NCI-H446 treated with DMSO at 0.1 percent for 48 hours (cell line): ENCODE measurements at regions not wholly inside any gene's neighbourhood (a gene's known extent, or its start where the extent isn't known, plus 50 kb on each side); places are given as distances from the start of the nearest gene placed in this dataset.

Experiments used
- DNase-seq: peaks from one replicate; lab custom pipeline; 2025; lab: John Stamatoyannopoulos, UW

DNA sequence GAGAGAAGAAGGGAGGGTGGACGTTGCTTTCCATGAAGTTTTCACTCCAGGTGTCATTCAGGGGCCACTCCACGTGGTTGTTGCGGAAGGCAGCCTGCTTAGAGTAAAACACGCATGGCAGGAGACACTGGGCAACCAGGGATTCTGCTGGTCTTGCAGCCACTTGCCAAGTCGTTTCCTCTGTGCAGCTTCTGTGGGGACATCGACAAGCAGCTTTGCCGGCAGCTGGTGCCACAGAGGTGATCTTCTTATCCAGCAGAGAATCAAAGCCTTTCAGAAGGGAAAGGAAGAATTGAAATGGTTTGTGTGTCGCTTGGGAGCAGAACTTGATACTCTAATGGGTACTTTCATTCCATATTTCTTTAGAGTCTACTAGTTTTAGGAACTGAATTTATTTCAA is 867.1 kb upstream of the TENM3 start:
- DNase-seq: no peak

DNA sequence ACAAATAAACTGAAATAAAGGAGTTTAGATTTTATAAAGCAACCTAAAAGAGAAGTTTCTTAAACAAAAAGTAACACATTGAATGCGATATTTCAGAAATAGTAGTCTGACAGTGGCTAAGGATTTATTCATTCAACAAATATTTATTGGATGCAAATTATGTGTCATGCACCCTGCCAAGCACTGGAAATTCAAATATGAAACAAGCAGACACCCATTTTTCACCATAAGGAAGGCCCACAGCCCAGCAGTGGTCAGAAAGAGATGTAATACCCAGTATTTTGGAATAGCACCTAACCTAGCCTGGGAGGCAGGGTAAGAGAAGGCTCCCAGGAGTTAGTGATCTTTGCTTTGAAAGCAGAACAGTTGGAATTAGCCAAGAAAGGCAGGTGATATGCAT is 855.1 kb upstream of the TENM3 start:
- no peak for DNase-seq

DNA sequence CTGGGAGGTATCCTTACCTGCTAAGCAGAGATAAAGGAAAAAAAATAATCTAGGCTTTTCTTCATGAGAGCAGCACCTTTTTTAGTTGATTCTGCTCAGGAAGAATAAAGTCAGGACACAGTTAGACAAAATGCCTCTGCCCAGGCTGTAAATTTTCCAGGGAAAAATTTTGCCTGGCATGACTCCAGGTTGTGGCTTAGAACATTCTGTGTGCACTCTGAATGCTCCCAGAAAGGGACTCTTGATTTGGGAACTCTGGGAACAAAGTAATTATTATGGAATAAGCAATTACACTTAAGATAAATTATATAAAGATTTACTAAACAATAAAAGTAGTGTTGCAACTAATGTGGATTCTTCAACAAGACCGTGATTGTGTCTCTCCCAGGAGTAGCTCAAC is 826.2 kb upstream of the TENM3 start:
- DNase-seq: no peak

DNA sequence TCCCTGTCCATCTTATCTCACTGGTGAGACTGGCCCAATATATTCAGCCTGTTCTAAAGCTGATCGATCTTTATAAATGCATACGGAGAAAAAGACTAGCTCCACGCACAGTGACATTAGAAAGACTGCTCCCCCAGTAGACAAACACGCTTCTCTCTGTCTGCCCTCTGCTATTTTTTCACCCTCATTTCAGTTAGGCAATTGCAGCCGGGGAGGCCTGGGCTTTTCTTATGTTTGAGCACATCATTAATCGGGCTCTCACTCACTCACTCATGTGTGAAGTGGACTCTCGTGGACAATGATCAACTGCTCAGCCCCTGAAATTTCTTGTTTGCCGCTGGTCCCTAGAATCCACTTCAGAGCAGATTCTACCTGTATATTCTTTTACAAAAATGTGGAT is 824.7 kb upstream of the TENM3 start:
- DNase-seq: no peak

DNA sequence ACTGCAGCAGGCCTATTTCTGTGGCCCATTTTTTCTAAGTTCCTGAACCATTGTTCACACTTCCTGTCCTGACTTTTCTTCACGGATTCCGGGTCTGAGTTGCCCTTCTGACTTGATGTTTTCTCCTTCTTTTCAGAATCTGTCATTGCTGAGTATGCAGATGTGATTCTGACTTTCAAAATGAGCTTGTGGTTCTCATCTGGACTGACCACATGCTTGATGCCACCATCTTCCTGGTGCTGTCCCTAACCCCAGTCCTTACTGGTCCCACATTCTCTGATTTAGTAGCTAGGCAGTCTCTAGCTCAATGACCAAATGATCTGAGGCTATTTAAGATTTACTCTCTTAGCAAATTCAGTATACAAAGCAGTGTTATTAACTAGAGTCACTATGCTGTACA is 822.3 kb upstream of the TENM3 start:
- DNase-seq: no peak

DNA sequence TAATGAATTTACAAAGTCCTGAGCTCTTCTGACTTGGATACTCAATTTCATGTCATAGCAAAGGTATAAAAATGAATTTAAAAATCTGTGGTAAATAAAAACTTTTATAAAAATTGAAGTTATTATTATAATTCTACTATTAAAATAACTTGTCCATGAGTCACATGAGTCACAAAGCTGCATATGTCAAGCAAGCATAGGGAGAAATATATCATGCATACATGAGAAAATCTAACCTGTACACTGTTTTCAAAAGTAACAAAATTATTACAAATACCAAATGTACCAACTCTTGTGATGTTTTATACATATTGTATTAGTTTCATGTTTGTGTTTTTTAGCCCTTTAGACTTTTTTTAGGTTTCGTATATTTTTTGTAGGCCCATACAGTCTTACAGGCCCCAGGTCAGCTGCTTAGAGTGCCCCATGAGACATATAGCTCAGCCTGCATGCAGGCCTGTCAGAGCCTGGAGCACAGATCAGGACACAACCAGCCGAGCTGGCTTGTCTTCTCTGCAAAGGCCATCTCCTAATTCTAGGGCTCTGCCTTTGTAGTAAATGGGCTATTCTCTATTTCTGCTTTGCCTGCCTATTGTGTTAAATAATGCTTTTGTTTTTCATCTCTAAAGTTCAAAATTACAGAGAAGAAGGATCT is 818.7 kb upstream of the TENM3 start:
- no peak for DNase-seq

DNA sequence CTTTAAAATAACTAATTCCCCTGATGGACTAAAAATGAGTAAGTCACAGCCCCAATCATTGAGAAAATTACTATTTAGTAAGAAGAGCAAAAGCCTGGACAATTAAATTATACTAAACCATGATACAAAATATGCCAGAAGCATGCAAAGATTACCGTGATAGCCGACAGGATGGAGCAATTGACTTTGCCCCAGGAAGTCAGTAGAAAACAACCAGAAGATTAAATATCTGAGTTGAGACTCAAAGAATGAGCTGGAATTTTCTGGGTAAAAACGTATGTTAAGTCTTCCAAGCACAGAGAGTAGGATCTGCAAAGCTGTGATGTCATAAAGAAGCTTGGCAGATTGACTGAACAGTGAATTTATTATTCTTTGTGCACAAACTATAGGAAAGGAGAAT is 816.1 kb upstream of the TENM3 start:
- DNase-seq: no peak

DNA sequence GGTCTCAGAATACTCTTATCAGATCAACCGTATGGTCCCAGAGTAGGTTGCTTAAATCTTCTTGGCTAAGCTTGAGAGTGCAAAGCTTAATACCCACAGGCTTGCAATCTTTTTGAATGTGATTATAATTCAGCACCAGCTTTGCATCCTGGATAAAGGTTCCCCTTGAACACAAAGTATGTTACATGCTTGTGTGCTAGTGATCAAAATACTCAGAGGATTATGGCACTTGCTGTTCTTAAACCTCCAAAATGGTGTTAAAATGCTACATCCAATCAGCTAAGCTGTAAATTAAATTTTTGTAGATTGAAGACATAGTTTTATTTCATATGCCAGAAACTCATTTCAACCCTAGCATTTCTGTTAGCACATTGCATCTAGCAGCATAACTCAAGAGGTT is 812.2 kb upstream of the TENM3 start:
- no peak for DNase-seq

DNA sequence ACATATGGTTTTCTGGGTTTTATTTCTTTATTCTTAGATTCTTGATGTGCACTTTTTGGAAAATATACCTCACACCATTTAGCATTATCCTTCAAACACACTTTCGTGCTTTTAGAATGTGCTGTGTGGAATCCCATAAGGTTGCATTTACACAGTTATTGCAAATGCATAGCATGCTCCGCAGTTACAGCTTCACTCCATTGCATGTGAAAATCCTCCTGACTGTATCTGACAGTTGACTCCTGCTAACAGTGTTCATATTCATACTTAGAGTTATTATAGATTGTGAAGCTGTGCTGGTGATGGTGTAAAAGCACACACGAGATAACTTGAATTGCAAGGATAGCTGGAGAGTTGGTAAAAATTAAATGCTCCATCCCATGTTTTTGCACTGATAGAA is 811.5 kb upstream of the TENM3 start:
- DNase-seq: no peak

DNA sequence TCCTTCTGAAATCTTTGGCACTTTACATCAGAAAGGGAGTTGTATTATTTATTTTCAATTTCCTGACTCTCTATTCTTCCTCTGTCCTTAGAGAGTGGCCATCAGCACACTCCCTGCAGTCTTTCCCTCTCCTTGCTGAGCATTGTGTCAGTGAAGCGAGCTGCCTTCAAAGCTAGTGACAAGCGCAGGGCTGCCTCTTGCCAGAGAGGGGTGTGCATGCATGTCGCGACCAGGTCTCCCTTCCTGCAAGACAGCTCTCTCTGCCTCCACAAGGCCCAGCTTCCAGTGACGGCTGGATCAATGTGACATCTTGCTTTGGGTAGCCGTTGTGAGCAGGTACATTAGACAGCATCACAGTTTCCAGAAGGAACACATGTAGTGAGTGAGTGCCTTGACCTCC is 810.9 kb upstream of the TENM3 start:
- DNase-seq: no peak

DNA sequence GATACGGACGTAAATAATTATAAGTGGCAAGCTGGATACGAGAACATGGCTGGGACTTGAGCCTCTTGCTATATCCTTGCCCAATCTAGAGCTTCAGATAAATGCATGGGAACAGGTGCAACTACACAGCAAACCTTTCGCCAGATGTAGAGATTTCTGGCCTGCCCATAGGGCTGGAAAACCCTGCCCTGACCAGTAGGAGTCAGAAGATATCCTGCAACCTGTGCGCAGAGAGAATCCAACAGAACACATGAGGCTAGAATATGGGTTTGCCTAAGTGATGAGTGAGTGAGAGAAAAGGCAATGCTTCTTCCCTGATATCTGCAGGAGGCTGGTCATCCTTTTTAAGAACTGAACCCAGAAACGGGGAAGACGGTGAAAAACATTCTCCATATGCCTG is 805.3 kb upstream of the TENM3 start:
- no peak for DNase-seq

DNA sequence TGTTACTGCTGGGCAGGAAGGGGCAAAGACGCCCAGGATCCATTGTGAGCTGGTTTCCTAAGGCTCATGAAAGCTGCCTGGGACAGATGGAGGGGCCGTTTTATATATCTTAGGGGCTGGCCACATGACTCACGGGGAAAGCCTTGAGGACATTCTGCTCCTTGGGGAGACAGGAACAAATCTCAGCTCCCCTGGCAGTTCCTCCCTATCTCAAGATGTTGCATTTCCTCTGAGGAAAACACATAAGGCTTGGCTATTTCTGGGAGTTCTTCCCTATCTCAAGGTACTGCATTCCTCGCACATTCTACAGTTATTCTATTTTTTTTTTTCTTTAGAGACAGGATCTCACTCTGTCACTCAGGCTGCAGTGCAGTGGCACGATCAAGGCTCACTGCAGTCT is 804.6 kb upstream of the TENM3 start:
- DNase-seq: no peak

DNA sequence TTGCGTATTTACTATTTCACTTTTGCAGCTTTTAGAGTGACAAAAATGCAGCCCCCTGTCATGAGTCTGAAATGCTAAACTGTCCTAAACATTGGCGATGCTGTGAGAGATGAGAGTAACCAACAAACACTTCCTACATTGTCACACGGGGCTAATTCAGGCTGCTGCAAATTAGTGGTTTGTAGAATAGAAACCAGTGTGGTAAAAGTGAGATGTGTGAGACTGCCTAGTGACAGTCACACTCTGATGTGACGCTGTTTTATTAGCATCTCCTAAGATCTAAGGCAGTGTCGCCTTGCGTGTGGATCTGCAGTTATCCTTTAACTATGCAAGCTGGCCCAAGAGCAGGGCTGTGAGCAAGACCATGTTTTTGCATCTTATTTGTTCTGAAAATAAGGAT is 800.2 kb upstream of the TENM3 start:
- DNase-seq: no peak

DNA sequence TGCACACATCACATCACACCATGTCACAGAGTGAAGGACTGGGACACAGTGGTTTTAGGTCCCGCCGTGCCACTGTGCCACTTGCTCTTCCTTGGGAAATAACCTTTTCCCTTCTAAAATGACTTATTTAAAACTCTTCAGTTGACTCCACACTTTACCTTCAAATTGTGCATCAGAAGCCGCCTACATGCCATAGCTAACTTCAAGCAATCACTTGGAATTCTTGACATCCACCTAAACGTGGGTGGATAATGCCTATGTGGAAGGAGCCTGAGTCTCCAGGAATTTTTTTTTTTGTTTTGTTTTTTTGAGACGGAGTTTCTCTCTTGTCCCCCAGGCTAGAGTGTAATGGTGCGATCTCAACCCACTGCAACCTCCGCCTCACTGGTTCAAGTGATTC is 777.4 kb upstream of the TENM3 start:
- no peak for DNase-seq

DNA sequence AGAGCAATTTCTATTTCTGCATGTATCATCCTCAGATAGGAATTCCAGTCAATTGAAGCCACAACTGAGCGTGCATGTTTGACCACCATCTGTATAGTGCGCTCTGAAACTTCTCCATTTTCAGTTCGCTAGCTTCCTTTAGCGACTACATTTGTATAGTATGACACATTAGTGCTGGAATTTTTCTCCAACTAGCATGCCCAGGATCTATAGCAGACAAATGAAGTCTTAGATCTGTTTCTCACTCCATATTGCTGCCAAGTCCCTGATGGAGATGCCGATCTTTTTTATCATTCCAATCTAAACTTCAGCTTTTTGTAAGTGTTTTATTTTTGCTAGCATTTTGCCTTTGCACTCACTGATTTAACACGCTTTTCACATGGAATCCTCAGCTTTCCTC is 774.8 kb upstream of the TENM3 start:
- DNase-seq: no peak

DNA sequence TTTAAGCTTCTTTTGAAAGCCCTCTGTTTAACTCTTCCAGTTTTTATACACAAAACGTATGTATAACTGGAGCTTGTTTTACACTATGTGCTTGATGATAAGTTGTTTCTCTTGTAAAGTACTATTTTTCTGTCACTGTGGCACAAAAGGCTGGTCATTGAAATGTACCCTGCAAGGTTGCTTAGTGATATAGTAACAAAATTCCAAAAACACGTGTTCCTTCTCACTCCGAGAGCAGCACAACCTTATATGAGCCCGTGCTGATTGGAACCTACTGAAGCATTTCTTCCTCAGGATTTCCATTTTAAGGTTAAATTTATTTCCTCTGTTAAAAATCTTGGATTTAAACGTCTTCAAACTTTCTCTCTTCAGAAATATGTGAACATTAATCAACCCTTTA is 772.9 kb upstream of the TENM3 start:
- no peak for DNase-seq

DNA sequence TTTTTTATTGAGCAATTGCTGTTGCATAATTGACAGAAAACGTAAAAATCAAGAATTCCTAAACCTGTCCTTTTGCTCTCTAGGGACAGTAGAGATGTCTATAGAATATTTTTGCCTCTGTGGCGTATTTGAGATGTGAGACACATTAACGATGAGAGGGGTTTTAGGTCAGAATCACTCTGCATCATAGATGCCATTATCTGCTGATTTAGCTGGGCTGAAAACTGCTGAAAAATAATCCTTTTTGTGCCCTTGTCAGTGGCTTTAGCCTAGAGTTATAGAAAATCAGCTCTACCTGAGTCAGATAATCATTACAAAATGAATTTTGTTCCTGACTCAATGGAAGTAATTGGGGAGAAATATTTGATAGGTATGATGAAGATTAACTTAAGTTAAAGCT is 767.8 kb upstream of the TENM3 start:
- no peak for DNase-seq

DNA sequence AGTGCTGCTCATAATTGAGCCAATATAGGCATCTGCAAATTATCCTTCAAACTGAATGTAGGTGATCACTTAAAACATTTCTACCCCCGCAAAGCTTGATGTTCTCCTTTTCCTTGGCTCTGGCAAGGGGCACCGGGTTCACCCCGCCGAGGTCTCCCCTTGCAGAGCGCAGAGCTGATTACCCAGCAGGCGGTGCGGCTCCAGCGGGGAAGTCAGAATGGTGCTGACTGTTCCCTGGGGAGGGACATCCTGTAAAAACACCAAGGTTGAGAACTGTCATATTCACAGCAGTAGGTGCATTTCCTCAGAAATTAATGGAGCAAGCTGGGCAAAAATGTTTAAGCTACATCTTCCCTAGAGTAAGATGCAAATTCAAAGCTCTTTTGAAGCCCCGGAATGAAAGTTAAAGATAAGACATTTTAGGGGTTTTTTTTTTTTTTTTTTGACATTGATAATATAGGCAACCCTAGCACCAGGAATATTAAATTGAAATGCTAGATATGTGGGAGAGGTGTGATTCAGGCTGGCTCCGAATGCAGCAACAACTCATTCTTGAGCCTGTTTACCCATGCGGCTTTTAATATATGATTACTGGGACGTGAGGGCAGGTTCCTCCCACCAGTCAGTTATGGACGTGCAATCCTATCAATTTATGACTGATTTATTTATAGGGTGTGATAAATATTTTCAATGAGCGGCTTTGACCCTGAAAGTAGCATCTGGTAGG is 767.3 kb upstream of the TENM3 start:
- no peak for DNase-seq

DNA sequence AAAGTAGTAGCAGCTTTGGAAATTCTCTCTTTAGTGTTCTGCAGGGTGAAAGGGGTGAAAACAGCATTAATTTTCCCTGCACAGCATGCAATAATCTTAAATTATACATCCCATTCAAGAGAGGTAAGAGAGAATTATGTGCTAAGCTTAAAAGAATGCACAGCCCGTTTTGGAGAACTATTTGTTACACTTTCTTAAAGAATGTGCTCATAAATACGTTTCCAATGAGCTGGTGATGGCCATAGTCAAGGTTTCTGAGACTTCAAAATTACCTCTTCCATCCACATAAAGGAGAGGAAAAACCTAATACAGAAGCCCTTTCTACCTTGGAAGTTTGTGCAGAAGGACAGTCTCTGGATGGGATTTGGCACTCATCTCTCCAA is 766.7 kb upstream of the TENM3 start:
- no peak for DNase-seq

DNA sequence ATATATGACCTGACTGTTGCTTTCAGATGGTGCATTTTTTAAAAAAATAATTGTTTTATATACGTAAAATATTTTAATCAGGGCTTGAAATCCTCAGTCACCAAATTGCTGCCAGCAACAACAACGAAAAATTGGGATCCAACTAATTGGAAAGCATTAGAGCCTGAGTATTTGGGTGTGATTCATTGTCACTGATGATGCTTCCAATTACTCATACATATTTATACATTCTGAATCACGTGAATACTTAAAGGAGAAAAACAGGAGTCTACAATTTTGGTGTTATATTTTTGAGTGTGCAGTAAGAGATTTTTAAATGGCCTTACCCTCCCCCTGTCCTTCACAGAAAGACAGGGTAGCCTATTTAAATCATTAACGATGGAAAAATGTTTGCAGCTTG is 765.6 kb upstream of the TENM3 start:
- DNase-seq: no peak

DNA sequence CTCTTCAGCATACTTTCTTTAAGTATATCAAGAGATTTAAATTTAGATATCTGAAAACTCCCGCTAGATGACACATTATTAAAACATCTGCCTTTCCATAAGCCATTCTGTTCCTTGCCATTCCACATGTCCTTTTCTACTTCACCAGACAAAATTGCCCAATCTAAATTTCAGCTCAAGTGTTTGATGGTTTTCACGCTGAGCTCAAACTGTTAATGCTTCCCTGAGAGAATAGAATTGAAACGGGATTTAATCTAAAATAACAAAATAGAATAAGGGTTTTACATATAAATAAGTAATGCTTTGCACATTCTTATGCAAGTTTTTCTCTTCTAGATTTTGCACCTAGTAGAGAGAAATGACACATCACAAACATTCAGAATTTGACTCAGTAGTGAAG is 764.5 kb upstream of the TENM3 start:
- no peak for DNase-seq

DNA sequence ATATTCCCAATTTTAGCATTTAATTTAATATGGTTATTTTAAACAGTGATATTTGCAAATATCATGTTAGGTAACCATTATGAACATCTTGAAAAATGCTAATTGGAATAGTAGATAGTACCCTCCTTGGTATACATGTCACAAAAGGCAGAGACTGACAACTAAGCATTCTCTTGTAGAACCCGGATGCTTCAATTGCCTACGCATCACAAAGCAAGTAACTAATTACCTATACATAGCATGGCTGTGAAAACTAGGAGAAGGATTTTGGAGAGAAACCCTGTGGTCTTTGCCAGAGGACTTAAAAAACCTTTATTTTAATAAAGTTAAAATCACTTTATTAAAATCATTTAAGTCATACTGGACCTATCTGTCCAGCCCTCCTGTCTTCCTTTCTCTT is 764.1 kb upstream of the TENM3 start:
- DNase-seq: no peak

DNA sequence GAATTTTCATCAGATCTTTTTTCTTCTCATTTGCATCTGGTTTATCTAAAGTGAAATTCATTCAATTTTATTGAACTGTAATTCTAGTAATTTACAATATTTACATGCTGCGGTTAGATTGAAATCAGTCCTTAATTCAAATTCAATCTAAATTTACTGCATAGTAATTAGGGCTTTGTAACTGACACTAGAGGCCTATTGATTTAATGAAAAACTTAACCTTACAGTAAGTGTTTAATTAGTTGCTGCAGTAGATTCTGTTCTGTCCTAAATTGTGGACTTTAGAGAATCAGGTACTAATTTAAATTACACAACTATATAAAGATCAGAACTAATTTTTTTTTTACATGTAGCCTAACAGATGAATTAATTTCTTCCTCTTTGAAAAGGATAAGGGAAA is 758.8 kb upstream of the TENM3 start:
- no peak for DNase-seq

DNA sequence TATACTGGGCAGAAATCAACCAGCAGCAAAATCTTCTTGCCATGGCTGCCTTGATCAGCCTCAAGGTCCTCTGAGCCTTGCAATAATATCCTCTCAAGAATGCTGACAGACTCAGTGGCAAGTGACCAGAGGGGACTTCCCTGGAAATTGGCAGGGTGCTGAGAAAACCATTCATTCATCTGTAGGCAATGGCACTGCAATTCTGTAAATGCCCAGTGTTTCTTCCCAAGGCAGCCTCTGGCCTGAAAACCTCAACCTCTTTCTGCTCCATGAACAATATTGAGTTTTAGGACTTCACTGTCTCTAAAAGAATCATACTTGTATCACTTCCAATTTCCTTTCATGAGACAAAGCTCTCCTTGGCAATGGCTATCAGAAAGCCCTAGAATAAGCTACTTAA is 754.3 kb upstream of the TENM3 start:
- no peak for DNase-seq
